AG10803 (cell line): ENCODE measurements at regions not wholly inside any gene's neighbourhood (a gene's known extent, or its start where the extent isn't known, plus 50 kb on each side); places are given as distances from the start of the nearest gene placed in this dataset.

Experiments used
- DNase-seq: peaks from one replicate; pipeline ENCODE4 v3.0.0; 2010; ENCODE audit warnings: low read depth
- H3K4me3 ChIP-seq: 2 replicates; pipeline ENCODE4 v1.5.1; 2011; ENCODE audit warnings: mild to moderate bottlenecking, low read length, control low read depth
- CTCF ChIP-seq: conservative IDR thresholded peaks from 2 replicates; pipeline ENCODE4 v1.5.1; 2011; ENCODE audit warnings: mild to moderate bottlenecking, low read length, control low read depth, inconsistent platforms

DNA sequence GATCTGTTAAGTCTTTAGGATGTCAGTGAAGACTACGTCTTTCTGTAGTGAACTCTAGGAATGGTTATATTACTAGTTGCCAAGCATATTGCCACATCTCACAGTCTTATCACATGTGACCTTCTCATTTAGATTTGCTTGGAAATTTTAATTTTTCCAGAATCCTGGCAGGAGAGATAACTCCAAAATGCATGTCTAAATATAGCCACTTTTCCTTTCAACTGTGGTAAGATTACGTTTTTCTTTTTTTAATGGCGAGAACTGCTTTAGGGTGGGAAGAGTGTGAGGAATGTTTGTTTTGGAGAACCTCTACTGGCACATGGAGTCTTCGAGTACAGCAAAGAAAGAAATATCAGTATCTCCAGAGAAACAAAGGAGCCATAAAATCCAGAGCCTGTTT, 91.7 kb upstream of the ADAMTSL1 start:
- DNase-seq, result no peak
- TF ChIP-seq CTCF, result no peak
- no peak overlapping the region for H3K4me3 ChIP-seq

DNA sequence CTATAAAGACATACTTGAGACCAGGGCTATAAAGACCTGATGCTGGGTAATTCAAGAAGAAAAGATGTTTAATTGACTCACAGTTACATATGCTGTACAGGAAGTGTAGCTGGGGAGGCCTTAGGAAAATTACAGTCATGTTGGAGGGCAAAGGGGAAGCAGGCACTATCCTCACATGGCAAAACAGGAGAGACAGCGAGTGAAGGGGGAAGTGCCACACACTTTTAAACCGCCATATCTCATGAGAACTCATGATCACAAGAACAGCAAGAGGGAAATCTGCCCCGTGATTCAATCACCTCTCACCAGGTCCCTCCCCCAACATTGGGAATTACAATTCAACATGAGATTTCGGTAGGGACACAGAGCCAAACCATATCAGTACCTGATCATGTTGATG, 89.9 kb upstream of the ADAMTSL1 start:
- TF ChIP-seq CTCF, result no peak
- H3K4me3 ChIP-seq, result no peak overlapping the region
- DNase-seq, result no peak

DNA sequence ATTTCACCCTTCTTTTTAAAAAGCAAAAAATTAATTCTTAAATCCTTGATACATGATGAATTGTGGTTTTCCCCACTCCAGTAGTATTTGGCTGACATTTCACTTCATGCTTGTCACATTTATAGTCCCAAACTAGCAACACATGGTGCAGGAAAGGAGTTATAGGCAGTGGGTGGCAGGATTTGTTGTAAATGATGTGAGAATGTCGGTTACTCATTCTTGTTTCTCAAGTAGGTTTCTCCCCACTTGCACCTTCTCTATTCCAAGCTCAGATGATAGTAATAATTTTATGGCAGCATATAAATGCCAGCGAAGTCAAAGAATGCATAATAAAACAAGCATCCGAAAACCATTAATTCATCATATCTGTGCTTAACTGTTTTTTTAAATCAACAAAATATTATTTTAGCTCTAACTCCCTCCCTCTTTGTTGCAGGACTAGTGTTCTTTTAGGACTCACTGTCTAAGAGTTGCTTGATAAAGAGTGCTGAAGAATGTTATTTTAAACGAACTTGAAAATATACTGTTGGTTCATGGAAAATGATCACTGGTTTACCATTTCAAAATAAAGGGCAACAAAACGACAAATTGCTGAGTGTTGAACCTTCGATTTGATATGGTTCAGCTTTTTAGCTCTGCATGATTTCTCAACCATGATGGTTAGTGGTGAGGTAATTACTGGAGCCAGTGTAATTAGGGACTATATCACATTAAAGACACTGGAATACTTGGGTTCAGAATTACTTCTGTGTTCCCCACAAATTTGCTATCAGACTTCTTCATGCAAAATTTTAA, 88.1 kb upstream of the ADAMTSL1 start:
- no peak overlapping the region for H3K4me3 ChIP-seq
- DNase-seq, result peak; percentile 81
- no peak for TF ChIP-seq CTCF

DNA sequence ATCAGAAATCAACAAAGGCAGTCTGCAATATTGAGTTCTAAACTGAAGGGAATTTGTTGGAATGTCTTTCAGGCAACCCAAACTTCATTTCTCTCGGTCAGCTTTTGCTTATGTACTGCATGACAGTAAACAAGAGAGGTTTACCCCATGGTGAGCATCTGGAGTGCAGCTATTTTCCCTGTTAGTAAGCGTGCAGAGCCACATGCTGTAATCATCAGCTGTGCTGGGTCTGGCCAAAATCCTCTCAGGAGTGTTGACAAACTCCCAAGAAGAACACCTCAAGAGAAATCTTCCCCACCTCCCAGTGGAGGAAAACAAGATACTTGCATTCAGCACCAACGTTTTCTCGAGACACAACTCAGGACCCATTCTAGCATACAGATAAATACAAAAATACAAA, 83.6 kb upstream of the ADAMTSL1 start:
- H3K4me3 ChIP-seq, result no peak overlapping the region
- DNase-seq, result peak; percentile 95
- TF ChIP-seq CTCF, result peak; percentile 28; the same call in 1 of the 2 replicates

DNA sequence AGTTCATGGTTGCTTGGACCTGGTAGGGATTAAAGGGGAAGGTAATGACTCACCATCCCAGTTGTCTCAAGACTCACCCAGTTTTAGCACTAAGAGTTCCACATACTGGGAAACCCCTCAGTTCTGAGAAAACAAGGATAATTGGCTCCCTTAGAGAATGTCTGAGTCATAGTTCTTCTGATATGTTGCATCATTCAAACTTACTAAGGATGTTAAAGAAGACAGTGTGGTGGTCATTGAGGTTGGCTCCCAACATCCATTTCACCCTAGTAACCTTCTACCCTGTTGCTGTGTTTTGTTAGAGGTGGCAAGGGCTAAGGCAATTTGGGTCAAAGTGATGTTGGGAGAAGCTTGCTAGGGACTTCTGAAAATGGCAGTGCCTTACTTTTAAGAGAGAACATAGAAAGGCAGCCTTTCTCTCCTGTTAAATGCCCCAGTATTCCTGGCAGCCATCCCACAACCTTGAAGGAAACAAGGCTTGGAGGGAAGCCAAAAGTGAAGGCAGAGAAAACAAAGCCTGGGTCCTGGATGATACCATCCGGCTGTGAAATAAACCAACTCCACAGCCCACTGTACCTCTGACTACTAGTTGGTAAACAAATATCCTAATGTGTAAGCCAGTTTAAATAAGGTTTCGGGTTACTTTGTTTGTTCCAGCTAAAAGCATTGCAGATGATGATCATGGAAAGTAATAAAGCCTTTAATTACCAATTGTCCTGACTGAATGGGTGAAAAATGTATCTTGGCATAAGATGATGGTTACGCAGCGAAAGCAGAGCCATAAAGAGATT, 80.4 kb upstream of the ADAMTSL1 start:
- peak; percentile 92 for DNase-seq
- H3K4me3 ChIP-seq, result no peak overlapping the region
- no peak for TF ChIP-seq CTCF

DNA sequence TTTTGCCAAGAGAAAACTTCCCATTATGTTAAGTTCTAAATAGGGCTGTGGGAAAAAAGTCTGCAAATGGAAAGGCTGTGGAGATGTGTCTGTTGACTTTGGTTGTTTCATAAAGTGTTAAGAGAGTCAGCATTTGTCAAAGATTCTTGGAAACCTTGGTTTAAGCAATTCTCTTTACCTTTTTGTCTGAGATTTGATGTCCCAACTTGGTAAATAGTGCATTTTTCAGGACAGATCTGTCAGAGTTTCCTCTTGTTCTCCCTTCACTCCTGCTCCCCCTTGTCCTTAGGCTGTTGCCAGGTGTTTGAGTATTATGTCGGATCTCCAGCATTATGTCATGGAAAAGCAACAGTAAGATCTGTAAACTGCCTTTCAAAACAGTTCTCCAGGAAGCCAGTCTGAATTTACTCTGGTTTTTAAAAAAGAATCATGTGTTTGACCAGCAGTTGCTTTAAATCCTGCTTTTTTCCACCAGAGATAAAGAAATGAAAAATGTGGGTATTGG, 79.1 kb upstream of the ADAMTSL1 start:
- no peak for DNase-seq
- no peak for TF ChIP-seq CTCF
- H3K4me3 ChIP-seq, result no peak overlapping the region
